ENCODE measurements at regions not wholly inside any gene's neighbourhood (a gene's known extent, or its start where the extent isn't known, plus 50 kb on each side); places are given as distances from the start of the nearest gene placed in this dataset.

GRCh38 chr6:14751645-14752175, 494.2 kb upstream of the JARID2 start:
- no peak overlapping the region for H3K27ac Mint-ChIP-seq
- intact Hi-C loops (cut with micrococcal nuclease), result no loop called here

DNA sequence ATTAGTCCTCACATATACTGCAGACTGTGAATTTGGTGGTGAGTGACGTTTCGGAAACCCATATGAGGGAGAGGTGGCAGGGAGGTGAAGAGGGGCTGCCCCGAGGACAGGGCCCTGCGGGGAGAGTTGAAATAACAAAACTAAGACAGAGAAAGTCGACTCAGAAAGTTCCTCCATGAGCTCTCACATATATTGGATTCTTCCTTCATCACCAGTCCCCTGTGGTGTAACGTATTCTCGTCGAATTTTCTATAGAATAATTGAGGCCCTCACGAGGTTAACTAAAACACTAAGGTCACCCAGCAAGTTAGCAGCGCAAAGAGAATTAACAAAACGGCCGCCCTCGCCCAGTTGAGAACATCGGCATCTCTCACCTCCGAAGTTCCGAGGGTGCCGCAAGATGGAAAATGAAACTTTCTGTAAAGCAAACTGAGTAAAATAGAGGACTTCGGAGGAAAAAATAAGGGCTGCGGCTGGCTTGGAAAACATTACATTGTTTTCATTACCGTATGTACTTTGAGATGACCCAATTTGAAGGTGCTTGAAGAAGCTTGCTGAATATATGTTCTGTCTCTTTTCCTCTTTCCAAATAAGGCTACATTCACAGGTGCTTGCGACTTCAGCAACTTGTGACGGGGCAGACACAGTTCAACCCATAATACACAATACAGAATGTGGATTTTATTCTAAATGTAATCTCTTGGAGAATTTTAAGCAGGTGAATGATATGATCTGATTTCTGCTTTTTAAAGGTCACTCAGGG, 490.9 kb upstream of the JARID2 start:
- no peaks in the 10 kb centered on the region for H3K9me3 ChIP-seq (ENCODE audit: control insufficient read depth, insufficient read depth, low read length)
- intact Hi-C loops (cut with micrococcal nuclease), result no loop called here
- Mint-ChIP-seq H3K27me3 (ENCODE audit: low read depth in 2 of 2) (no peaks in the 10 kb centered on the region), H3K4me3 (no peak overlapping the region), H3K36me3 (no peaks in the 10 kb centered on the region), H3K9me3 (no peaks in the 10 kb centered on the region), H3K27ac (no peak overlapping the region), H3K4me1 (peaks cover 6% of the 10 kb centered on the region in 2 donors)
- no peaks in the 10 kb centered on the region for H3K4me1 ChIP-seq (ENCODE audit: control insufficient read depth, insufficient read depth, low read length)
- TF ChIP-seq CTCF (IDR thresholded peaks at IDR 0.05), result no peak
- no peaks in the 10 kb centered on the region for H3K27me3 ChIP-seq (ENCODE audit: control insufficient read depth, insufficient read depth, low read length)
- ATAC-seq (peak in 1 of 3 donors; percentile 53), DNase-seq (peak in 1 of 2 donors; percentile 70)
- no peaks in the 10 kb centered on the region for H3K36me3 ChIP-seq (ENCODE audit: control insufficient read depth, insufficient read depth, low read length)
- no peak overlapping the region for H3K4me3 ChIP-seq (ENCODE audit: low read length)
- WGBS (ENCODE audit: insufficient coverage), result 84% methylated on average over 20 of the region's 22 CpGs
- peak overlapping the region; percentile 6 for H3K27ac ChIP-seq (ENCODE audit: low read length)

More at GRCh38 chr6:14751645-14752175, 494.2 kb upstream of the JARID2 start:
- no peak overlapping the region for H3K4me3 ChIP-seq (ENCODE audit: low read length)
- H3K9me3 ChIP-seq (ENCODE audit: control insufficient read depth, insufficient read depth, low read length), result no peaks in the 10 kb centered on the region
- Mint-ChIP-seq H3K36me3 (no peaks in the 10 kb centered on the region), H3K4me3 (no peak overlapping the region), H3K4me1 (peaks cover 31 to 33% of the 10 kb centered on the region in 2 donors), H3K9me3 (no peaks in the 10 kb centered on the region), H3K27me3 (ENCODE audit: low read depth in 2 of 2) (peaks cover 0 to 4% of the 10 kb centered on the region in 2 donors)
- DNase-seq, result no peak
- 88% methylated on average over 4 of the region's 7 CpGs for WGBS (ENCODE audit: insufficient coverage)
- TF ChIP-seq CTCF (IDR thresholded peaks at IDR 0.05), result no peak
- peaks cover 15% of the 10 kb centered on the region for H3K4me1 ChIP-seq (ENCODE audit: control insufficient read depth, insufficient read depth, low read length)
- H3K27ac ChIP-seq (ENCODE audit: low read length), result no peak overlapping the region
- no peaks in the 10 kb centered on the region for H3K27me3 ChIP-seq (ENCODE audit: control insufficient read depth, insufficient read depth, low read length)
- no peaks in the 10 kb centered on the region for H3K36me3 ChIP-seq (ENCODE audit: control insufficient read depth, insufficient read depth, low read length)
- no peak for ATAC-seq

GRCh38 chr6:14756340-14756739, 489.5 kb upstream of the JARID2 start:
- Mint-ChIP-seq H3K4me1 (no peaks in the 10 kb centered on the region), H3K27me3 (ENCODE audit: low read depth in 2 of 2) (peaks cover 0 to 3% of the 10 kb centered on the region in 2 donors), H3K4me3 (no peak overlapping the region), H3K36me3 (no peaks in the 10 kb centered on the region), H3K9me3 (no peaks in the 10 kb centered on the region), H3K27ac (no peak overlapping the region)
- TF ChIP-seq CTCF (IDR thresholded peaks at IDR 0.05), result no peak
- DNase-seq, result no peak
- Histone ChIP-seq H3K27ac (ENCODE audit: low read length) (no peak overlapping the region), H3K27me3 (ENCODE audit: control insufficient read depth, insufficient read depth, low read length) (no peaks in the 10 kb centered on the region), H3K4me3 (ENCODE audit: low read length) (no peak overlapping the region), H3K36me3 (ENCODE audit: control insufficient read depth, insufficient read depth, low read length) (no peaks in the 10 kb centered on the region), H3K9me3 (ENCODE audit: control insufficient read depth, insufficient read depth, low read length) (no peaks in the 10 kb centered on the region), H3K4me1 (ENCODE audit: control insufficient read depth, insufficient read depth, low read length) (no peaks in the 10 kb centered on the region)
- no peak for ATAC-seq
- intact Hi-C loops (cut with micrococcal nuclease), result no loop called here
- WGBS (ENCODE audit: insufficient coverage), result 97% methylated on average over 3 of the region's 3 CpGs
